H9 (cell line): ENCODE measurements at regions not wholly inside any gene's neighbourhood (a gene's known extent, or its start where the extent isn't known, plus 50 kb on each side); places are given as distances from the start of the nearest gene placed in this dataset.

Experiments used
- DNase-seq: peaks from one replicate; pipeline ENCODE4 v3.0.0-alpha.2; 2017
- H2AFZ ChIP-seq: one replicate; pipeline ENCODE4 v1.6.1; 2013; ENCODE audit warnings: mild to moderate bottlenecking, low read length, control low read depth, moderate library complexity
- H2AK5ac ChIP-seq: 2 replicates; pipeline ENCODE4 v1.6.1; 2013; ENCODE audit warnings: low read length, control low read depth, mixed read lengths; ENCODE audit not compliant: insufficient read length
- H2BK120ac ChIP-seq: one replicate; pipeline ENCODE4 v1.6.1; 2013; ENCODE audit warnings: low read depth, mild to moderate bottlenecking, low read length, control low read depth, inconsistent platforms; ENCODE audit not compliant: poor library complexity, severe bottlenecking
- H2BK12ac ChIP-seq: 2 replicates; pipeline ENCODE4 v1.6.1; 2013; ENCODE audit warnings: low read length, control low read depth, mixed read lengths, low read depth; ENCODE audit not compliant: insufficient read length
- H2BK15ac ChIP-seq: 2 replicates; pipeline ENCODE4 v1.6.1; 2013; ENCODE audit warnings: low read depth, low read length, control low read depth
- H2BK20ac ChIP-seq: one replicate; pipeline ENCODE4 v1.6.1; 2013; ENCODE audit warnings: low read depth, mild to moderate bottlenecking, low read length, control low read depth, inconsistent platforms; ENCODE audit not compliant: poor library complexity, severe bottlenecking
- H2BK5ac ChIP-seq: 2 replicates; pipeline ENCODE4 v1.6.1; 2013; ENCODE audit warnings: low read length, control low read depth, mixed read lengths; ENCODE audit not compliant: insufficient read length
- H3K14ac ChIP-seq: 2 replicates; pipeline ENCODE4 v1.6.1; 2013; ENCODE audit warnings: low read length, control low read depth; ENCODE audit not compliant: insufficient read depth
- H3K18ac ChIP-seq: 2 replicates; pipeline ENCODE4 v1.6.1; 2013; ENCODE audit warnings: low read depth, mild to moderate bottlenecking, mixed read lengths, low read length, control low read depth; ENCODE audit not compliant: insufficient read length
- H3K23ac ChIP-seq: 2 replicates; pipeline ENCODE4 v1.6.1; 2013; ENCODE audit warnings: low read length, control low read depth, mixed read lengths, low read depth; ENCODE audit not compliant: insufficient read length
- H3K23me2 ChIP-seq: 2 replicates; pipeline ENCODE4 v1.6.1; 2013; ENCODE audit warnings: low read depth, mild to moderate bottlenecking, mixed read lengths, low read length, control low read depth; ENCODE audit not compliant: insufficient read length, poor library complexity, severe bottlenecking
- H3K27ac ChIP-seq: 2 replicates; pipeline ENCODE4 v1.5.1; 2013; ENCODE audit warnings: low read length, control low read depth, mixed read lengths, low read depth; ENCODE audit not compliant: insufficient read length
- H3K27me3 ChIP-seq: 2 replicates; pipeline ENCODE4 v1.6.1; 2013; ENCODE audit warnings: low read length, control low read depth, inconsistent platforms; ENCODE audit not compliant: insufficient read depth
- H3K4ac ChIP-seq: 2 replicates; pipeline ENCODE4 v1.6.1; 2013; ENCODE audit warnings: low read depth, mild to moderate bottlenecking, control low read depth, inconsistent platforms, low read length, moderate library complexity
- H3K4me1 ChIP-seq: 2 replicates; pipeline ENCODE4 v1.6.1; 2013; ENCODE audit warnings: low read length, control low read depth, inconsistent platforms; ENCODE audit not compliant: insufficient read depth
- H3K4me2 ChIP-seq: 2 replicates; pipeline ENCODE4 v1.6.1; 2013; ENCODE audit warnings: low read length, control low read depth, mixed read lengths; ENCODE audit not compliant: insufficient read length, insufficient read depth
- H3K56ac ChIP-seq: 2 replicates; pipeline ENCODE4 v1.6.1; 2013; ENCODE audit warnings: low read depth, mild to moderate bottlenecking, mixed read lengths, low read length, control low read depth; ENCODE audit not compliant: insufficient read length
- H3K79me1 ChIP-seq: 2 replicates; pipeline ENCODE4 v1.6.1; 2013; ENCODE audit warnings: low read depth, mild to moderate bottlenecking, moderate library complexity, low read length, control low read depth, inconsistent platforms; ENCODE audit not compliant: insufficient read depth, poor library complexity, severe bottlenecking
- H3K79me2 ChIP-seq: 2 replicates; pipeline ENCODE4 v1.6.1; 2013; ENCODE audit warnings: low read length, control low read depth, inconsistent platforms; ENCODE audit not compliant: insufficient read depth
- H3K9ac ChIP-seq: 2 replicates; pipeline ENCODE4 v1.6.1; 2013; ENCODE audit warnings: low read length, control low read depth, mixed read lengths; ENCODE audit not compliant: insufficient read length; ENCODE audit errors: extremely low read depth
- H3K9me3 ChIP-seq: one replicate; pipeline ENCODE4 v1.6.1; 2013; ENCODE audit warnings: low read depth, low read length, inconsistent platforms; ENCODE audit not compliant: control insufficient read depth
- H3T11ph ChIP-seq: one replicate; pipeline ENCODE4 v1.6.1; 2013; ENCODE audit warnings: mild to moderate bottlenecking, low read length, control low read depth, inconsistent platforms
- H4K20me1 ChIP-seq: one replicate; pipeline ENCODE4 v1.6.1; 2013; ENCODE audit not compliant: control insufficient read depth, insufficient read length, insufficient read depth
- H4K5ac ChIP-seq: 2 replicates; pipeline ENCODE4 v1.6.1; 2013; ENCODE audit warnings: low read depth, mild to moderate bottlenecking, mixed read lengths, low read length, control low read depth; ENCODE audit not compliant: insufficient read length
- H4K8ac ChIP-seq: replicated peaks from 2 replicates; pipeline ENCODE4 v1.6.1; 2013; ENCODE audit warnings: low read length, control low read depth, mixed read lengths, low read depth; ENCODE audit not compliant: insufficient read length
- H4K91ac ChIP-seq: 2 replicates; pipeline ENCODE4 v1.6.1; 2013; ENCODE audit warnings: low read depth, mild to moderate bottlenecking, moderate library complexity, mixed read lengths, low read length, control low read depth; ENCODE audit not compliant: insufficient read length
- H3K27ac Mint-ChIP-seq, 3 experiments: 2 replicates in 2 of 3; 3 replicates in 1 of 3; pipeline ENCODE4 v1.8.0; 2020 to 2021; ENCODE audit warnings: mixed read lengths in 3 of 3, mild to moderate bottlenecking in 1 of 3, moderate library complexity in 1 of 3
- H3K27me3 Mint-ChIP-seq: 2 replicates; pipeline ENCODE4 v1.8.0; 2021; ENCODE audit warnings: low read depth, mild to moderate bottlenecking, moderate library complexity, mixed read lengths
- H3K36me3 Mint-ChIP-seq, 3 experiments: 2 replicates in 2 of 3; 3 replicates in 1 of 3; pipeline ENCODE4 v1.8.0; 2020 to 2021; ENCODE audit warnings: low read depth in 3 of 3, mixed read lengths in 3 of 3; ENCODE audit not compliant: insufficient read depth in 1 of 3
- H3K4me1 Mint-ChIP-seq, 2 experiments: 2 replicates each; pipeline ENCODE4 v1.8.0; 2020; ENCODE audit warnings: mixed read lengths in 2 of 2
- H3K4me3 Mint-ChIP-seq, 2 experiments: 2 replicates in 1 of 2; 3 replicates in 1 of 2; pipeline ENCODE4 v1.8.0; 2020 to 2021; ENCODE audit warnings: mild to moderate bottlenecking in 2 of 2, mixed read lengths in 2 of 2, moderate library complexity in 1 of 2
- H3K9me3 Mint-ChIP-seq, 2 experiments: 2 replicates in 1 of 2; 3 replicates in 1 of 2; pipeline ENCODE4 v1.8.0; 2020; ENCODE audit warnings: mild to moderate bottlenecking in 2 of 2, mixed read lengths in 2 of 2, moderate library complexity in 1 of 2
- CTCF ChIP-seq: fragments of 200-600 bp; sonication (generic); conservative IDR thresholded peaks from 3 replicates; pipeline ENCODE4 v1.8.0; 2021; ENCODE audit warnings: antibody characterized with exemption, mild to moderate bottlenecking
- WGBS: extraction: QIAGEN DNeasy Blood & Tissue Kit; methylation state at CpG from one replicate; pipeline ENCODE4 v1.1.7; 2013; ENCODE audit warnings: missing lambda C conversion rate, low lambda C conversion rate, mixed read lengths; ENCODE audit not compliant: insufficient read length; ENCODE audit errors: extremely low coverage; 5-methylcytosine and 5-hydroxymethylcytosine counted together

GRCh38 chr12:131218923-131219669 is 265.4 kb downstream of the ADGRD1 start:
- H3K4me1 Mint-ChIP-seq = peaks cover 24 to 42% of the 10 kb centered on the region in 2 experiments
- TF ChIP-seq CTCF = no peak
- no peaks in the 10 kb centered on the region for H3K27me3 ChIP-seq
- peak overlapping the region; percentile 57; the same call in 1 of the 2 replicates for H3K14ac ChIP-seq
- no peaks in the 10 kb centered on the region for H4K20me1 ChIP-seq
- no peak overlapping the region for H3K9ac ChIP-seq
- H3K79me2 ChIP-seq = no peaks in the 10 kb centered on the region
- no peaks in the 10 kb centered on the region for H3K79me1 ChIP-seq
- no CpG with 5 or more reads among the region's 15 CpGs for WGBS
- no peaks in the 10 kb centered on the region for H3K23me2 ChIP-seq
- H3K9me3 ChIP-seq = no peaks in the 10 kb centered on the region
- no peak overlapping the region for H2BK120ac ChIP-seq
- H2AK5ac ChIP-seq = no peak overlapping the region
- H4K5ac ChIP-seq = no peak overlapping the region
- H2BK5ac ChIP-seq = no peak overlapping the region
- no peak overlapping the region for H4K91ac ChIP-seq
- peak overlapping the region; percentile 5 for H3K4me2 ChIP-seq
- no peak overlapping the region for H3K56ac ChIP-seq
- H4K8ac ChIP-seq = no peak overlapping the region
- no peak overlapping the region for H3K4ac ChIP-seq
- no peak overlapping the region for H3K27ac Mint-ChIP-seq
- no peak overlapping the region for H2BK20ac ChIP-seq
- peak overlapping the region in 1 of 2 experiments; percentile 9; a peak in 1 of 5 replicates for H3K4me3 Mint-ChIP-seq
- peak overlapping the region; percentile 67 for H3K18ac ChIP-seq
- no peak overlapping the region for H2BK12ac ChIP-seq
- H3K36me3 Mint-ChIP-seq = no peaks in the 10 kb centered on the region
- H3K27ac ChIP-seq = no peak overlapping the region
- no peak overlapping the region; the same call in 1 of the 2 replicates for H2BK15ac ChIP-seq
- H3K4me1 ChIP-seq = peaks cover 11% of the 10 kb centered on the region; the same call in 1 of the 2 replicates
- no peak overlapping the region for H3K23ac ChIP-seq
- no peak overlapping the region for H2AFZ ChIP-seq
- no peak for DNase-seq
- H3T11ph ChIP-seq = no peak overlapping the region
- H3K27me3 Mint-ChIP-seq = peaks cover 6% of the 10 kb centered on the region
- H3K9me3 Mint-ChIP-seq = peaks cover 0 to 3% of the 10 kb centered on the region in 2 experiments; a peak in 1 of 5 replicates
